VCaP (cell line): ENCODE measurements at regions not wholly inside any gene's neighbourhood (a gene's known extent, or its start where the extent isn't known, plus 50 kb on each side); places are given as distances from the start of the nearest gene placed in this dataset.

Experiments
- H3K27ac ChIP-seq: fragments of 450-650 bp; 2 replicates; pipeline ENCODE4 v1.5.1; 2017
- TF ChIP-seq, protein P1 (sequence below): fragments of 450-650 bp; conservative IDR thresholded peaks from 2 replicates; pipeline ENCODE4 v1.5.1; 2017; ENCODE audit warnings: mild to moderate bottlenecking, moderate library complexity

GRCh38 chr6:148249160-148249559 lies 93.5 kb upstream of the SASH1 start:
- TF ChIP-seq, protein P1, sequence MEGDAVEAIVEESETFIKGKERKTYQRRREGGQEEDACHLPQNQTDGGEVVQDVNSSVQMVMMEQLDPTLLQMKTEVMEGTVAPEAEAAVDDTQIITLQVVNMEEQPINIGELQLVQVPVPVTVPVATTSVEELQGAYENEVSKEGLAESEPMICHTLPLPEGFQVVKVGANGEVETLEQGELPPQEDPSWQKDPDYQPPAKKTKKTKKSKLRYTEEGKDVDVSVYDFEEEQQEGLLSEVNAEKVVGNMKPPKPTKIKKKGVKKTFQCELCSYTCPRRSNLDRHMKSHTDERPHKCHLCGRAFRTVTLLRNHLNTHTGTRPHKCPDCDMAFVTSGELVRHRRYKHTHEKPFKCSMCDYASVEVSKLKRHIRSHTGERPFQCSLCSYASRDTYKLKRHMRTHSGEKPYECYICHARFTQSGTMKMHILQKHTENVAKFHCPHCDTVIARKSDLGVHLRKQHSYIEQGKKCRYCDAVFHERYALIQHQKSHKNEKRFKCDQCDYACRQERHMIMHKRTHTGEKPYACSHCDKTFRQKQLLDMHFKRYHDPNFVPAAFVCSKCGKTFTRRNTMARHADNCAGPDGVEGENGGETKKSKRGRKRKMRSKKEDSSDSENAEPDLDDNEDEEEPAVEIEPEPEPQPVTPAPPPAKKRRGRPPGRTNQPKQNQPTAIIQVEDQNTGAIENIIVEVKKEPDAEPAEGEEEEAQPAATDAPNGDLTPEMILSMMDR: no peak
- no peak overlapping the region for H3K27ac ChIP-seq

GRCh38 chr6:148249679-148250375 lies 92.8 kb upstream of the SASH1 start:
- TF ChIP-seq, protein P1: no peak
- H3K27ac ChIP-seq: no peak overlapping the region

GRCh38 chr6:148250975-148251685 lies 91.5 kb upstream of the SASH1 start:
- TF ChIP-seq, protein P1: peak; percentile 68
- no peak overlapping the region for H3K27ac ChIP-seq

GRCh38 chr6:148251891-148252290 lies 90.7 kb upstream of the SASH1 start:
- H3K27ac ChIP-seq: no peak overlapping the region
- TF ChIP-seq, protein P1: no peak

DNA sequence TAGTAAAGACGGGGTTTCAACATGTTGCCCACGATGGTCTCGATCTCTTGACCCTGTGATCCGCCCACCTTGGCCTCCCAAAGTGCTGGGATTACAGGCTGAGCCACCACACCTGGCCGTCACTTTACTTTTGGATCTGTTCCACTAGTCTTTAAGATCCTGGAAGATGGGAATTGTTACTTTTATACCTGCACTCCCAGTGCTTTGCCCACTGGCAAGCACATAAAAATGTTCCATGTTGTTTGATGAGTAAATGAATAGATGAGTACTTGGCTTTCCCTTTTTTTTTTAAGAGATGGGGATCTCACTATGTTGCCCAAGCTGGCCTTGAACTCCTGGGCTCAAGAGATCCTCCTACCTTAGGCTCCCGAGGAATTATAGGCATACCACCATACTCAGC lies 84.8 kb upstream of the SASH1 start:
- H3K27ac ChIP-seq: peak overlapping the region; percentile 50; the same call in 1 of the 2 replicates
- TF ChIP-seq, protein P1: no peak

DNA sequence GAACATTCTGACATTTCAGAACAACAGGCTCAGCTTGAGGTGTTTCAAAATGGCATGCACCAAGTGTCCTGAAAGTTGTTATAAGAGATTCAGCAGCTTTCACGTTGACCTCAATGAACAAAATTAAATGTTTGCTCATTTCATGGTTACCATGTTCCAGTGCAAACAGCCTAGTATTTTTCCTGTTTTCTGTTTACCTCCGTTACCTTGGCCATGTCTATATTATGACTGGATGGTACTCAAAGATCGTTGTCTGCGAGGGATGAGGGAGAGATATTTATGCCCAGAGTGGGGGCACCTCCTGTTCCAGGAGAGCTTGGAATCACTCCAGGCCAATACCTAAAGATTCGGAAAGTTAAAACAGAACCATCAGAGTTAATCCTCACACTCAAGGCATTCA lies 83.8 kb upstream of the SASH1 start:
- peak overlapping the region; percentile 50; the same call in 1 of the 2 replicates for H3K27ac ChIP-seq
- TF ChIP-seq, protein P1: no peak

- TF ChIP-seq, protein P1: no peak
- no peak overlapping the region for H3K27ac ChIP-seq
Measured at GRCh38 chr6:148261470-148261869, 81.2 kb upstream of the SASH1 start.
